ENCODE measurements at regions not wholly inside any gene's neighbourhood (a gene's known extent, or its start where the extent isn't known, plus 50 kb on each side); places are given as distances from the start of the nearest gene placed in this dataset.

DNA sequence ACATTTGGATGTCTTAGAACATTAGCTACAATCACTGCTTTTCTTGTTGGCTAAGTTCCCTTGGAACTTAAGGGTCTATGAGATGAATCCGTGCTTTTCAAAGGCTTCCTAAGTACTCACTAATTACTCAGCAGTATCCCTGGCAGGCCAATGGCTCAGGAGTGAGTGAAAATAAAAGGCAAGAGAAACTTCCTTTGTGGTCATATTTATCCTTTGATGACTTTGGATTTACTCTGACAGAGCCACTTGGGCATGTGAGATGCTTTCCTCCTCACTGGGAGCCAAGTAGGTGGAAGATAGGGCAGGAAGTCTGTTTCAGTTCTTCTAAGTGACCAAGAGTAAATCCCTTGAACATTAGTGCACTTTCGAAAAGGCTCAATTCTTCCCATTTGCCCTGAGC, 224.3 kb upstream of the FOXA2 start:
- Mint-ChIP-seq H3K27ac (no peak overlapping the region), H3K9me3 (peaks cover 2% of the 10 kb centered on the region in 2 experiments; a peak in 1 of 5 replicates), H3K27me3 (ENCODE audit: low read depth) (peaks cover 7% of the 10 kb centered on the region), H3K36me3 (ENCODE audit: insufficient read depth in 1 of 3, low read depth in 3 of 3) (no peaks in the 10 kb centered on the region), H3K4me1 (peaks cover 5 to 14% of the 10 kb centered on the region in 2 experiments), H3K4me3 (no peak overlapping the region)
- no peaks in the 10 kb centered on the region for H3K9me3 ChIP-seq (ENCODE audit: control insufficient read depth, low read depth, low read length)
- no peak overlapping the region for H2BK15ac ChIP-seq (ENCODE audit: low read depth, low read length)
- H4K20me1 ChIP-seq (ENCODE audit: control insufficient read depth, insufficient read depth, insufficient read length) = no peaks in the 10 kb centered on the region
- H3K27ac ChIP-seq (ENCODE audit: insufficient read length, low read depth, low read length) = no peak overlapping the region
- no CpG with 5 or more reads among the region's 2 CpGs for WGBS (ENCODE audit: extremely low coverage, insufficient read length, low lambda C conversion rate)
- H3K79me2 ChIP-seq (ENCODE audit: insufficient read depth, low read length) = no peaks in the 10 kb centered on the region
- no peak overlapping the region for H2BK20ac ChIP-seq (ENCODE audit: low read depth, low read length, poor library complexity, severe bottlenecking)
- H3K56ac ChIP-seq (ENCODE audit: insufficient read length, low read depth, low read length) = no peak overlapping the region
- H3T11ph ChIP-seq (ENCODE audit: low read length) = no peak overlapping the region
- H3K4me2 ChIP-seq (ENCODE audit: insufficient read depth, insufficient read length, low read length) = no peak overlapping the region
- no peak overlapping the region for H2AK5ac ChIP-seq (ENCODE audit: insufficient read length, low read length)
- no peak overlapping the region for H2BK120ac ChIP-seq (ENCODE audit: low read depth, low read length, poor library complexity, severe bottlenecking)
- H4K5ac ChIP-seq (ENCODE audit: insufficient read length, low read depth, low read length) = no peak overlapping the region
- no peaks in the 10 kb centered on the region for H3K27me3 ChIP-seq (ENCODE audit: insufficient read depth, low read length)
- no peak overlapping the region for H3K18ac ChIP-seq (ENCODE audit: insufficient read length, low read depth, low read length)
- TF ChIP-seq, protein P1, sequence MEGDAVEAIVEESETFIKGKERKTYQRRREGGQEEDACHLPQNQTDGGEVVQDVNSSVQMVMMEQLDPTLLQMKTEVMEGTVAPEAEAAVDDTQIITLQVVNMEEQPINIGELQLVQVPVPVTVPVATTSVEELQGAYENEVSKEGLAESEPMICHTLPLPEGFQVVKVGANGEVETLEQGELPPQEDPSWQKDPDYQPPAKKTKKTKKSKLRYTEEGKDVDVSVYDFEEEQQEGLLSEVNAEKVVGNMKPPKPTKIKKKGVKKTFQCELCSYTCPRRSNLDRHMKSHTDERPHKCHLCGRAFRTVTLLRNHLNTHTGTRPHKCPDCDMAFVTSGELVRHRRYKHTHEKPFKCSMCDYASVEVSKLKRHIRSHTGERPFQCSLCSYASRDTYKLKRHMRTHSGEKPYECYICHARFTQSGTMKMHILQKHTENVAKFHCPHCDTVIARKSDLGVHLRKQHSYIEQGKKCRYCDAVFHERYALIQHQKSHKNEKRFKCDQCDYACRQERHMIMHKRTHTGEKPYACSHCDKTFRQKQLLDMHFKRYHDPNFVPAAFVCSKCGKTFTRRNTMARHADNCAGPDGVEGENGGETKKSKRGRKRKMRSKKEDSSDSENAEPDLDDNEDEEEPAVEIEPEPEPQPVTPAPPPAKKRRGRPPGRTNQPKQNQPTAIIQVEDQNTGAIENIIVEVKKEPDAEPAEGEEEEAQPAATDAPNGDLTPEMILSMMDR (conservative IDR thresholded peaks at IDR 0.05) = no peak
- H3K4me1 ChIP-seq (ENCODE audit: insufficient read depth, low read length) = no peaks in the 10 kb centered on the region
- no peak overlapping the region for H2AFZ ChIP-seq (ENCODE audit: low read length)
- H3K14ac ChIP-seq (ENCODE audit: insufficient read depth, low read length) = no peak overlapping the region
- no peaks in the 10 kb centered on the region for H3K23me2 ChIP-seq (ENCODE audit: insufficient read length, low read depth, low read length, poor library complexity, severe bottlenecking)
- H2BK5ac ChIP-seq (ENCODE audit: insufficient read length, low read length) = no peak overlapping the region
- H3K79me1 ChIP-seq (ENCODE audit: insufficient read depth, low read depth, low read length, poor library complexity, severe bottlenecking) = no peaks in the 10 kb centered on the region
- H3K9ac ChIP-seq (ENCODE audit: extremely low read depth, insufficient read length, low read length) = no peak overlapping the region
- no peak overlapping the region for H4K91ac ChIP-seq (ENCODE audit: insufficient read length, low read depth, low read length)
- DNase-seq = no peak
- H4K8ac ChIP-seq (replicated peaks; ENCODE audit: insufficient read length, low read depth, low read length) = no peak overlapping the region
- no peak overlapping the region for H3K23ac ChIP-seq (ENCODE audit: insufficient read length, low read depth, low read length)
- H2BK12ac ChIP-seq (ENCODE audit: insufficient read length, low read depth, low read length) = no peak overlapping the region
- no peak overlapping the region for H3K4ac ChIP-seq (ENCODE audit: low read depth, low read length)
